ENCODE measurements at regions not wholly inside any gene's neighbourhood (a gene's known extent, or its start where the extent isn't known, plus 50 kb on each side); places are given as distances from the start of the nearest gene placed in this dataset.
A peak's percentile ranks its signal among the peaks of the same experiment; 100 is the strongest.
"Not testable (repeated sequence)": the region's sequence is repeated elsewhere in the genome, so short reads cannot be mapped to it uniquely, and the experiment has no call there.

- no peak for DNase-seq (ENCODE audit: low read depth)
- H3K4me3 ChIP-seq (ENCODE audit: low read length): no peak overlapping the region
- TF ChIP-seq, protein P1, sequence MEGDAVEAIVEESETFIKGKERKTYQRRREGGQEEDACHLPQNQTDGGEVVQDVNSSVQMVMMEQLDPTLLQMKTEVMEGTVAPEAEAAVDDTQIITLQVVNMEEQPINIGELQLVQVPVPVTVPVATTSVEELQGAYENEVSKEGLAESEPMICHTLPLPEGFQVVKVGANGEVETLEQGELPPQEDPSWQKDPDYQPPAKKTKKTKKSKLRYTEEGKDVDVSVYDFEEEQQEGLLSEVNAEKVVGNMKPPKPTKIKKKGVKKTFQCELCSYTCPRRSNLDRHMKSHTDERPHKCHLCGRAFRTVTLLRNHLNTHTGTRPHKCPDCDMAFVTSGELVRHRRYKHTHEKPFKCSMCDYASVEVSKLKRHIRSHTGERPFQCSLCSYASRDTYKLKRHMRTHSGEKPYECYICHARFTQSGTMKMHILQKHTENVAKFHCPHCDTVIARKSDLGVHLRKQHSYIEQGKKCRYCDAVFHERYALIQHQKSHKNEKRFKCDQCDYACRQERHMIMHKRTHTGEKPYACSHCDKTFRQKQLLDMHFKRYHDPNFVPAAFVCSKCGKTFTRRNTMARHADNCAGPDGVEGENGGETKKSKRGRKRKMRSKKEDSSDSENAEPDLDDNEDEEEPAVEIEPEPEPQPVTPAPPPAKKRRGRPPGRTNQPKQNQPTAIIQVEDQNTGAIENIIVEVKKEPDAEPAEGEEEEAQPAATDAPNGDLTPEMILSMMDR (conservative IDR thresholded peaks at IDR 0.05; ENCODE audit: low read depth, low read length): no peak
Measured at GRCh38 chr7:17093461-17093860, 205.0 kb upstream of the AHR start.

DNA sequence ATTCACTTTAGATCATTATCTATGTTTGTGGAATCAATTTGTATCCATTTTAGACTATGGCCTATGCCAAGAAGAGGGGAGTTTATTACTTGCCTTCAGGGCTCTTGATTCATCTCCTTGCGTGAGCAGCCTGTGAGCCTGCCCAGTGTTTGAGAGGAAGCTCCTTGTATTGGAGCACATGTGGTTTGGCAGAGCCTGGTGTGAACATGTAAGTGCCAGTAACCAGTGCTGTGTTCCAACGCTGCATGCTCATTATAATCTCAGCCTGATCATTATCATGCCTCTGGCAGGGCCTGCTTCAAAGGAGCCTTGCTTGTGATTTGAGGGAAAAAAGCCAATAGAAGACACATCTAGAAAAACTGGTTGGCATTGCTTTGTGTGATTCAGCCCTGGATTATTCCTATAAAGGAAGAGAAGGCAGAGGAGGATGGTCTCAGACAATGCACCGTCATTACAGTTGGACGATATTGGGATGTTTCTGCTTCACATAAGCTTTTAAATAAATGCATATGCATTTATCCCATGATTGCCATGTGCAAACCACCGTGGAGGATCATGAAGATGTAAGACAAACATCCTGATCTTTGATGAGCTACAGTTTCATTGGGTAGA is 203.4 kb upstream of the AHR start:
- no peak for DNase-seq (ENCODE audit: low read depth)
- TF ChIP-seq, protein P1 (conservative IDR thresholded peaks at IDR 0.05; ENCODE audit: low read depth, low read length): no peak
- H3K4me3 ChIP-seq (ENCODE audit: low read length): no peak overlapping the region

GRCh38 chr7:17095931-17096330 is 202.5 kb upstream of the AHR start:
- no peak overlapping the region for H3K4me3 ChIP-seq (ENCODE audit: low read length)
- no peak for DNase-seq (ENCODE audit: low read depth)
- TF ChIP-seq, protein P1 (conservative IDR thresholded peaks at IDR 0.05; ENCODE audit: low read depth, low read length): no peak

- no peak overlapping the region for H3K4me3 ChIP-seq (ENCODE audit: low read length)
- TF ChIP-seq, protein P1 (conservative IDR thresholded peaks at IDR 0.05; ENCODE audit: low read depth, low read length): no peak
Measured at GRCh38 chr7:17097668-17098297, 200.7 kb upstream of the AHR start.

DNA sequence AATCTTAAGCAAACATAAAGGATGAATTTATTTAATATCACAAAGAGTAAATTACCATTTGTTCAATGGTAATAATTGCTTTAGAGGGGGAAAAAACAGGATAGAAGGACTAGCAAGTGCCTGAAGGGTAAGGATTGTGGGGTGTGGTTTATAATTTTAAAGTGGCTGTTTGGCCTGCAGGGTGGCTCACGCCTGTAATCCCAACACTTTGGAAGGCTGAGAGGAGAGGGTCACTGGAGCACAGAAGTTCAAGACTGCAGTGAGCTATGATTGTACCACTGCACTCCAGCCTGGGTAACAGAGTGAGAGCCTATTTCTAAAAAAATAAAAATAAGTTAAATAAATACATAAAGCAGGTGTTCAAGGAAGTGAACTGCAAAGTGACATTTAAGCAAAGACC is 199.9 kb upstream of the AHR start:
- TF ChIP-seq, protein P1 (conservative IDR thresholded peaks at IDR 0.05; ENCODE audit: low read depth, low read length): no peak
- DNase-seq (ENCODE audit: low read depth): no peak
- H3K4me3 ChIP-seq (ENCODE audit: low read length): no peak overlapping the region

More at GRCh38 chr7:17097668-17098297, 200.7 kb upstream of the AHR start:
- no peak for DNase-seq (ENCODE audit: low read depth)

GRCh38 chr7:17099083-17099973 is 199.1 kb upstream of the AHR start:
- DNase-seq (ENCODE audit: low read depth): peak; percentile 46
- TF ChIP-seq, protein P1 (conservative IDR thresholded peaks at IDR 0.05; ENCODE audit: low read depth, low read length): no peak
- no peak overlapping the region for H3K4me3 ChIP-seq (ENCODE audit: low read length)

DNA sequence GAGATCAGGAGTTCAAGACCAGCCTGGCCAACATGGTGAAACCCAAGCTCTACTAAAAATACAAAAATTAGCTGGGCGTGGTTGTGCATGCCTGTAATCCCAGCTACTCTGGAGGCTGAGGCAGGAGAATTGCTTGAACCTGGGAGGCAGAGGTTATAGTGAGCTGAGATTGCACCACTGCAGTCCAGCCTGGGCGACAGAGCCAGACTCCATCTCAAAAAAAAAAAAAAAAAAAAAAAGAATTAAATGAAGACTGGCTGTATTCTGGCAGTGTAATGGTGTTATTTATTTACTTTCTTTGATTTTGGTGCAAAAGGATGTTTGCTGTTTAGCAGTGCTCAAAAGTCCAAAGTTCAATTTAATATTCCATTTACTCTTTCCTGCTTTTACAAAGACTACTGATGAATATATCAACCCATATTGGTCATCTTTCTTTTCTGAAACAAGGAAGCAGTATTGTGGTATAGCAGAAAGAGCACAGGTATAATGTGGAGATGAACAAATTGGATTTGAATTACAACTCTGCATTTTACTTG is 198.4 kb upstream of the AHR start:
- not testable (repeated sequence) for H3K4me3 ChIP-seq (ENCODE audit: low read length); DNase-seq (ENCODE audit: low read depth)

Measured in retinal pigment epithelial cell (primary cell).